OCI-LY3 (cell line): ENCODE measurements at regions not wholly inside any gene's neighbourhood (a gene's known extent, or its start where the extent isn't known, plus 50 kb on each side); places are given as distances from the start of the nearest gene placed in this dataset.

ENCODE experiments used
- EZH2phosphoT487 ChIP-seq: fragments of 200-600 bp; shearing (Covaris generic); IDR thresholded peaks from 2 replicates; pipeline ENCODE4 v1.6.1; 2018; ENCODE audit warnings: antibody characterized with exemption, mixed run types, low read depth
- TF ChIP-seq, protein P1 (sequence below): fragments of 200-600, 300-600 bp; sonication (generic); IDR thresholded peaks from 2 replicates; pipeline ENCODE4 v1.5.1; 2014; ENCODE audit warnings: antibody characterized with exemption, low read length, low read depth

DNA sequence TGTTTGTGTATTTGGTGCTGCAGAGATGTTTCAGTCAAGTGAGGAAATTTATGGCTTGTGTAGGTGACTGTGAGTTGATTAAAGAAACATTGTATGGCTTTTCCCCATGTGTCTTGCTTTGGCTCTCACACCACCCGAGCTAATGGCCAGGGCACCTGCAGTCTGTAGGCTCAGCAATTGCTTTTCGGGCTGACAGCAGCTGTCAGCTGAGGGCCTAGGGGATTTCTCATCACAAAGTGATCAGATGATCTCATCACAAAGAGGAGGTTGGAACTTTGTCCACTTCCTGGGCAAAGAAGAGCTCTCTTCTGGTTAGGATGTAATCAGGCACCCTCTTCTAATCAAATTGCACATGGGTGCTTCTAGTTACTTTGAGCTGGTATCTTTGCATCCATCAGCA, 632.2 kb downstream of the SLC4A3 start:
- TF ChIP-seq, protein P1, sequence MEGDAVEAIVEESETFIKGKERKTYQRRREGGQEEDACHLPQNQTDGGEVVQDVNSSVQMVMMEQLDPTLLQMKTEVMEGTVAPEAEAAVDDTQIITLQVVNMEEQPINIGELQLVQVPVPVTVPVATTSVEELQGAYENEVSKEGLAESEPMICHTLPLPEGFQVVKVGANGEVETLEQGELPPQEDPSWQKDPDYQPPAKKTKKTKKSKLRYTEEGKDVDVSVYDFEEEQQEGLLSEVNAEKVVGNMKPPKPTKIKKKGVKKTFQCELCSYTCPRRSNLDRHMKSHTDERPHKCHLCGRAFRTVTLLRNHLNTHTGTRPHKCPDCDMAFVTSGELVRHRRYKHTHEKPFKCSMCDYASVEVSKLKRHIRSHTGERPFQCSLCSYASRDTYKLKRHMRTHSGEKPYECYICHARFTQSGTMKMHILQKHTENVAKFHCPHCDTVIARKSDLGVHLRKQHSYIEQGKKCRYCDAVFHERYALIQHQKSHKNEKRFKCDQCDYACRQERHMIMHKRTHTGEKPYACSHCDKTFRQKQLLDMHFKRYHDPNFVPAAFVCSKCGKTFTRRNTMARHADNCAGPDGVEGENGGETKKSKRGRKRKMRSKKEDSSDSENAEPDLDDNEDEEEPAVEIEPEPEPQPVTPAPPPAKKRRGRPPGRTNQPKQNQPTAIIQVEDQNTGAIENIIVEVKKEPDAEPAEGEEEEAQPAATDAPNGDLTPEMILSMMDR, result no peak
- no peak for TF ChIP-seq EZH2phosphoT487
